Adrenal gland (tissue), 9 donors: ENCODE measurements at regions not wholly inside any gene's neighbourhood (a gene's known extent, or its start where the extent isn't known, plus 50 kb on each side); places are given as distances from the start of the nearest gene placed in this dataset.

Source experiments
- DNase-seq, 7 donors: peaks; one replicate each; pipeline ENCODE4 v3.0.0-alpha.2; 2019 to 2020
- H3K27ac ChIP-seq, 5 donors: fragments of 200-600 bp; sonication (generic) in 4 of 5; 1 replicate in 3 of 5; 2 replicates in 2 of 5; pipeline versions ENCODE4 v1.5.1 to v1.8.0; 2016 to 2020; ENCODE audit warnings: mild to moderate bottlenecking in 1 of 5
- H3K27me3 ChIP-seq: fragments of 200-600 bp; 2 replicates; pipeline ENCODE4 v1.8.0; 2021
- H3K36me3 ChIP-seq, 2 donors: fragments of 200-600 bp; replicated peaks in 1 of 2; 1 replicate in 1 of 2; 2 replicates in 1 of 2; pipeline versions ENCODE4 v1.5.1 to v1.8.0; 2018 to 2022
- H3K4me1 ChIP-seq, 2 donors: fragments of 200-600 bp; replicated peaks in 1 of 2; 1 replicate in 1 of 2; 2 replicates in 1 of 2; pipeline versions ENCODE4 v1.5.1 to v1.8.0; 2018 to 2021
- H3K4me3 ChIP-seq, 4 donors: fragments of 200-600 bp; sonication (generic) in 3 of 4; one replicate each; pipeline ENCODE4 v1.5.1; 2016 to 2018
- H3K9me3 ChIP-seq, 3 donors: fragments of 200-600 bp; sonication (generic) in 1 of 3; replicated peaks in 1 of 3; 1 replicate in 2 of 3; 2 replicates in 1 of 3; pipeline versions ENCODE4 v1.5.1 to v1.8.0; 2016 to 2021
- POLR2A ChIP-seq, 2 donors: fragments of 450-650 bp; IDR thresholded peaks; one replicate each; pipeline ENCODE4 v1.6.1; 2017; ENCODE audit warnings: antibody characterized with exemption in 2 of 2, mild to moderate bottlenecking in 2 of 2, moderate library complexity in 1 of 2
- WGBS, 4 donors: extraction: QIAGEN DNeasy Blood & Tissue Kit in 2 of 4; methylation state at CpG; one replicate each; pipeline versions ENCODE4 v1.1.5 to v1.1.7; 2013 to 2017; 5-methylcytosine and 5-hydroxymethylcytosine counted together
- intact Hi-C, 2 donors: fragments of 100-400 bp; cut with DNase I; formaldehyde crosslinking; loops; one replicate each; pipeline versions ENCODE4 v1.14.1 to v1.15.0; 2022 to 2023
- TF ChIP-seq, protein P1 (sequence below), 6 experiments: fragments of 450-650 bp in 4 of 6; fragments of 200-600 bp in 2 of 6; sonication (generic) in 1 of 6; IDR thresholded peaks; 1 replicate in 5 of 6; 2 replicates in 1 of 6; pipeline versions ENCODE4 v1.5.1 to v1.8.0; 2016 to 2021; ENCODE audit warnings: antibody characterized with exemption in 6 of 6, mild to moderate bottlenecking in 2 of 6, moderate library complexity in 1 of 6
- donor health status: healthy with polysubstance abuse.
- donor health status: Bipolar disorder and iron deficiency.
- donor health status: DM: yes; HTN: yes; CAD: no.
- donor health status: DM: no; HTN: no; CAD: no.
- donor health status: DM: no; HTN: no; CAD: no.

DNA sequence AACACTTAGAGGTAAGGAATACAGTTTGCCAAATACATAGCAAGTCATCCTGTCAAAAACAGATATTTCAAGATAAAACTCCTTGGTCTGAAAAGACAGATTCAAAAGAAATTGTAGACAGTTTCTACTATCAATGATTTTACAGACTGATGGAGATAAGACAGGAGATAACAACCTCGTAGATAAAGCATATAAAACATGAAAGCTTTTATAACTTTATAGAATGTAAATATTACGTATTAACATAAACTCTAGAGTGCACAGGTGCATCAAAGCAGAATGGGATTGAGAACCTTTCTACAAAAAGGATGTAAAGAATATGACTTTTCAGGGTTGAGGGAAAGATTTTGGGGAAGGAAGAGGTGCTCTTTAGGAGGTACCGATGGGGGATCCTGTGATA lies 158.0 kb upstream of the CENPW start:
- no peak for TF ChIP-seq POLR2A (IDR thresholded peaks at IDR 0.05)
- TF ChIP-seq, protein P1, sequence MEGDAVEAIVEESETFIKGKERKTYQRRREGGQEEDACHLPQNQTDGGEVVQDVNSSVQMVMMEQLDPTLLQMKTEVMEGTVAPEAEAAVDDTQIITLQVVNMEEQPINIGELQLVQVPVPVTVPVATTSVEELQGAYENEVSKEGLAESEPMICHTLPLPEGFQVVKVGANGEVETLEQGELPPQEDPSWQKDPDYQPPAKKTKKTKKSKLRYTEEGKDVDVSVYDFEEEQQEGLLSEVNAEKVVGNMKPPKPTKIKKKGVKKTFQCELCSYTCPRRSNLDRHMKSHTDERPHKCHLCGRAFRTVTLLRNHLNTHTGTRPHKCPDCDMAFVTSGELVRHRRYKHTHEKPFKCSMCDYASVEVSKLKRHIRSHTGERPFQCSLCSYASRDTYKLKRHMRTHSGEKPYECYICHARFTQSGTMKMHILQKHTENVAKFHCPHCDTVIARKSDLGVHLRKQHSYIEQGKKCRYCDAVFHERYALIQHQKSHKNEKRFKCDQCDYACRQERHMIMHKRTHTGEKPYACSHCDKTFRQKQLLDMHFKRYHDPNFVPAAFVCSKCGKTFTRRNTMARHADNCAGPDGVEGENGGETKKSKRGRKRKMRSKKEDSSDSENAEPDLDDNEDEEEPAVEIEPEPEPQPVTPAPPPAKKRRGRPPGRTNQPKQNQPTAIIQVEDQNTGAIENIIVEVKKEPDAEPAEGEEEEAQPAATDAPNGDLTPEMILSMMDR (IDR thresholded peaks at IDR 0.05), result no peak
- DNase-seq, result no peak
- 82 to 95% (median 89%) methylated on average over 3 of the region's 3 CpGs for WGBS, 4 donors
- Histone ChIP-seq H3K4me1 (no peaks in the 10 kb centered on the region), H3K27me3 (no peaks in the 10 kb centered on the region), H3K9me3 (no peaks in the 10 kb centered on the region), H3K27ac (no peak overlapping the region), H3K4me3 (no peak overlapping the region), H3K36me3 (no peaks in the 10 kb centered on the region)
- intact Hi-C loops, result no loop called here

DNA sequence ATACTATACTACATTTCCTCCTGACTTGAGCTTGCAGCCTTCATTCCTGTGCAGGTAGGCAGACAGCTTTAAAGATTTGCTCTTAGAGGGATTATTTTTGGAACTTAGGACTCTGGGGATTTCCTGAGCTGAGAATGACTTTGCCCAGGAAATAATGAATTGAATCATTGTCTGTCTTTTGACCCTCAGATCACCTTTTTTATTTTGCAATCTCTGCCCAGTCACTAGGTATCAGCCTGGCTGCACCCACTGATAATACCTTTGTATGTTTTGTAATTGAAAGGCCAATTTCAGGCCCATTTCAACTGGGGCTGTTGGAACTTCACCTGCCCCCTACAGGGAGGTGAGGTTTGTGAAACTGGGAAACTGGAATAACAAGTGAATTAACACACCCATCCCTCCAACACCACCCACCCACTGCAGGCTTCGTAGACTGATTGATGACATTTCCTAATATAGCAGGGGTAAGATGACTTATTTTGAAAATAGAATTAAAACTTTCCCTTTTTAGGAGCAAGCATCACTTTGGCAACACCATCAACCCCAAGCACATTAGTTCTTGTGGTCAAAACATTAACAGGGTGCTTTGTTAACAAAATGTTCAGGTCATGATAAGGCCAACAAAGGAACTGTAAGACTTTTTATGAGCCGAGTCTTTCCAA lies 157.1 kb upstream of the CENPW start:
- H3K36me3 ChIP-seq, result no peaks in the 10 kb centered on the region
- intact Hi-C loops, result no loop called here
- no peaks in the 10 kb centered on the region for H3K9me3 ChIP-seq
- TF ChIP-seq POLR2A (IDR thresholded peaks at IDR 0.05), result no peak
- TF ChIP-seq, protein P1 (IDR thresholded peaks at IDR 0.05), result no peak
- H3K4me1 ChIP-seq, result no peaks in the 10 kb centered on the region
- no peak for DNase-seq
- 77 to 86% (median 80%) methylated on average over 2 of the region's 2 CpGs for WGBS, 4 donors
- H3K27me3 ChIP-seq, result no peaks in the 10 kb centered on the region
- H3K4me3 ChIP-seq, result no peak overlapping the region
- no peak overlapping the region for H3K27ac ChIP-seq

DNA sequence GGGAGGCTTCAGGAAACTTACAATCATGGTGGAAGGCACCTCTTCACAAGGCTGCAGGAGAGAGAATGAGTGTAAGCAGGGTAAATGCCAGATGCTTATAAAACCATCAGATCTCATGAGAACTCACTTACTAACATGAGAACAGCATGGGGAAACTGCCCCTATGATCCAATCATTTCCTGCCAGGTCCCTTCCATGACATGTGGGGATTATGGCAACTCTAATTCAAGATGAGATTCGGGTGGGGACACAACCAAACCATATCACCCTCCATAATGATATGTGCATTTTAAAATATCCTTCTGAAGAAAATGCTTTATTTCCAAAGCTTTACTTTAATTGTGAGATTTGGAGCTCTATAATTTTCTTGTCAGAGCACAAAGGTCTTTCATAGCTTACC lies 154.1 kb upstream of the CENPW start:
- Histone ChIP-seq H3K27ac (no peak overlapping the region), H3K36me3 (no peaks in the 10 kb centered on the region), H3K4me3 (no peak overlapping the region), H3K4me1 (no peaks in the 10 kb centered on the region), H3K27me3 (no peaks in the 10 kb centered on the region), H3K9me3 (no peaks in the 10 kb centered on the region)
- DNase-seq, result no peak
- intact Hi-C loops, result no loop called here
- no peak for TF ChIP-seq POLR2A (IDR thresholded peaks at IDR 0.05)
- TF ChIP-seq, protein P1 (IDR thresholded peaks at IDR 0.05), result no peak
- WGBS, 4 donors, result 89 to 100% (median 94%) methylated on average over 1 of the region's 1 CpG

DNA sequence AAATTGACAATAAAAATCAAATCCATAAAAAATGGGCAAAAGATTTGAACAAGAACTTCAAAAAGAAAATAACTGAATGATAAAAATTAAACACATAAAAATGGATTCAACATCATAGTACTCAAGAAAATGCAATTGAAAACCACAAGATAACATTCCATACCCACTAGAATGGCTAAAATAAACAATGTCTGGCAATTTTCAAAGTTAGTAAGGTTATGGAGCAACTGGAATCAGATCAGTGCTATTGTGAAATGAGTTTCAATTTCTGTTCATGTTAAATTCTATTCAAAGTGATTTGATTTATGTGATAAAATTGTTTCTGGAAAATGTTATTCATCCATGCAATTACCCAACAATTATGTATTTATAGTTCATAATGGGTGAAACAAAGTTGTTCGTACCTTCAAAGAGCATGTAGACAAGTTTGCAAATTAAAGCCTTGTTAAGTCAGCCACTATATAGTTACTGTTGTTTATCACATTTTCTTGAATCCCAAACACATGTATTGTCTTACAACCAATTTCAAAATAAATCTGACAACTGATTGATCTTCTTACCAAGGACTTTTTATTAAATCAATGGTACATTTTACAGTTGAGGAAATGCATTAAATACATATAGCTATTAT lies 151.5 kb upstream of the CENPW start:
- Histone ChIP-seq H3K9me3 (no peaks in the 10 kb centered on the region), H3K4me1 (no peaks in the 10 kb centered on the region), H3K27me3 (no peaks in the 10 kb centered on the region), H3K27ac (no peak overlapping the region), H3K36me3 (no peaks in the 10 kb centered on the region), H3K4me3 (no peak overlapping the region)
- DNase-seq, result no peak
- WGBS, 4 donors, result 36 to 51% (median 42%) methylated on average over 1 of the region's 1 CpG
- intact Hi-C loops, result no loop called here
- TF ChIP-seq, protein P1 (IDR thresholded peaks at IDR 0.05), result no peak
- no peak for TF ChIP-seq POLR2A (IDR thresholded peaks at IDR 0.05)
